ENCODE measurements at regions not wholly inside any gene's neighbourhood (a gene's known extent, or its start where the extent isn't known, plus 50 kb on each side); places are given as distances from the start of the nearest gene placed in this dataset.

GRCh38 chr6:4588581-4588980 is 187.6 kb upstream of the CDYL start:
- ATAC-seq (ENCODE audit: low FRiP score in 2 of 2): no peak
- WGBS, 2 donors: 92 to 95% methylated on average over 7 of the region's 7 CpGs
- no peaks in the 10 kb centered on the region for H3K9me3 ChIP-seq

GRCh38 chr6:4588163-4588562 is 188.0 kb upstream of the CDYL start:
- Histone ChIP-seq H3K4me1 (peaks cover 0 to 6% (median 0%) of the 10 kb centered on the region in 4 donors), H3K4me3 (no peak overlapping the region), H3K9me3 (no peaks in the 10 kb centered on the region), H3K27ac (no peak overlapping the region), H3K36me3 (no peaks in the 10 kb centered on the region), H3K27me3 (no peaks in the 10 kb centered on the region)
- TF ChIP-seq EP300 (IDR thresholded peaks at IDR 0.05) (no peak), POLR2A (IDR thresholded peaks at IDR 0.05) (no peak), CTCF (IDR thresholded peaks at IDR 0.05) (no peak), POLR2AphosphoS5 (IDR thresholded peaks at IDR 0.05) (no peak)
- WGBS, 2 donors: 95 to 97% methylated on average over 5 of the region's 5 CpGs
- DNase-seq (no peak), ATAC-seq (ENCODE audit: low FRiP score in 2 of 2) (no peak)

More at GRCh38 chr6:4588581-4588980, 187.6 kb upstream of the CDYL start:
- H3K27me3 ChIP-seq: no peaks in the 10 kb centered on the region
- peaks cover 0 to 2% (median 0%) of the 10 kb centered on the region in 4 donors for H3K4me1 ChIP-seq
- no peak overlapping the region for H3K4me3 ChIP-seq
- H3K27ac ChIP-seq: no peak overlapping the region
- no peak for DNase-seq
- no peaks in the 10 kb centered on the region for H3K36me3 ChIP-seq
- TF ChIP-seq POLR2AphosphoS5 (IDR thresholded peaks at IDR 0.05) (no peak), CTCF (IDR thresholded peaks at IDR 0.05) (no peak), EP300 (IDR thresholded peaks at IDR 0.05) (no peak), POLR2A (IDR thresholded peaks at IDR 0.05) (no peak)

- no peak for TF ChIP-seq CTCF (IDR thresholded peaks at IDR 0.05)
- TF ChIP-seq EP300 (IDR thresholded peaks at IDR 0.05): no peak
- TF ChIP-seq POLR2AphosphoS5 (IDR thresholded peaks at IDR 0.05): no peak
- no peak for TF ChIP-seq POLR2A (IDR thresholded peaks at IDR 0.05)
- ATAC-seq (ENCODE audit: low FRiP score in 2 of 2) (no peak), DNase-seq (no peak)
- 78 to 94% methylated on average over 4 of the region's 4 CpGs for WGBS, 2 donors
- Histone ChIP-seq H3K27me3 (no peaks in the 10 kb centered on the region), H3K36me3 (no peaks in the 10 kb centered on the region), H3K27ac (no peak overlapping the region), H3K9me3 (no peaks in the 10 kb centered on the region), H3K4me3 (no peak overlapping the region), H3K4me1 (peaks cover 0 to 16% (median 0%) of the 10 kb centered on the region in 4 donors)
These were observed 189.0 kb upstream of the CDYL start for GRCh38 chr6:4587171-4587570.

GRCh38 chr6:4586469-4586859 is 189.7 kb upstream of the CDYL start:
- H3K27me3 ChIP-seq: no peaks in the 10 kb centered on the region
- WGBS, 2 donors: 78 to 92% methylated on average over 2 to 3 of the region's 3 CpGs
- no peaks in the 10 kb centered on the region for H3K9me3 ChIP-seq
- ATAC-seq (ENCODE audit: low FRiP score in 2 of 2) (no peak), DNase-seq (no peak)
- peaks cover 0 to 23% (median 0%) of the 10 kb centered on the region in 4 donors for H3K4me1 ChIP-seq
- no peak overlapping the region for H3K27ac ChIP-seq
- H3K36me3 ChIP-seq: no peaks in the 10 kb centered on the region
- no peak overlapping the region for H3K4me3 ChIP-seq
- no peak for TF ChIP-seq CTCF (IDR thresholded peaks at IDR 0.05)
- TF ChIP-seq POLR2AphosphoS5 (IDR thresholded peaks at IDR 0.05): no peak
- TF ChIP-seq POLR2A (IDR thresholded peaks at IDR 0.05): no peak
- no peak for TF ChIP-seq EP300 (IDR thresholded peaks at IDR 0.05)

GRCh38 chr6:4585682-4586468 is 190.3 kb upstream of the CDYL start:
- H3K27me3 ChIP-seq: no peaks in the 10 kb centered on the region
- whole genome bisulfite sequencing, 2 donors: 64 to 77% methylated on average over 5 of the region's 5 CpGs
- ATAC-seq (ENCODE audit: low FRiP score in 2 of 2): no peak
- H3K27ac ChIP-seq: no peak overlapping the region
- peaks cover 0 to 27% (median 0%) of the 10 kb centered on the region in 4 donors for H3K4me1 ChIP-seq
- H3K4me3 ChIP-seq: no peak overlapping the region
- TF ChIP-seq CTCF (IDR thresholded peaks at IDR 0.05) (no peak), EP300 (IDR thresholded peaks at IDR 0.05) (no peak), POLR2AphosphoS5 (IDR thresholded peaks at IDR 0.05) (no peak), POLR2A (IDR thresholded peaks at IDR 0.05) (no peak)
- no peaks in the 10 kb centered on the region for H3K36me3 ChIP-seq
- no peaks in the 10 kb centered on the region for H3K9me3 ChIP-seq
- no peak for DNase-seq
